ENCODE measurements at regions not wholly inside any gene's neighbourhood (a gene's known extent, or its start where the extent isn't known, plus 50 kb on each side); places are given as distances from the start of the nearest gene placed in this dataset.
A peak's percentile ranks its signal among the peaks of the same experiment; 100 is the strongest.
"Not testable (repeated sequence)": the region's sequence is repeated elsewhere in the genome, so short reads cannot be mapped to it uniquely, and the experiment has no call there.

GRCh38 chr3:72039677-72040076 lies 254.7 kb upstream of the PROK2 start:
- DNase-seq (ENCODE audit: low read depth) = no peak
- no peak overlapping the region for H3K4me3 ChIP-seq (ENCODE audit: low read depth, low read length)

- no peak overlapping the region for H3K4me3 ChIP-seq (ENCODE audit: low read depth, low read length)
- peak; percentile 68 for DNase-seq (ENCODE audit: low read depth)
Measured at GRCh38 chr3:72036899-72037298, 252.0 kb upstream of the PROK2 start.

GRCh38 chr3:72035606-72036005 lies 250.7 kb upstream of the PROK2 start:
- H3K4me3 ChIP-seq (ENCODE audit: low read depth, low read length) = no peak overlapping the region
- DNase-seq (ENCODE audit: low read depth) = no peak

- no peak overlapping the region for H3K4me3 ChIP-seq (ENCODE audit: low read depth, low read length)
- no peak for DNase-seq (ENCODE audit: low read depth)
Measured at GRCh38 chr3:72034986-72035385, 250.0 kb upstream of the PROK2 start.

GRCh38 chr3:72033666-72034428 lies 248.9 kb upstream of the PROK2 start:
- no peak for DNase-seq (ENCODE audit: low read depth)
- no peak overlapping the region for H3K4me3 ChIP-seq (ENCODE audit: low read depth, low read length)

- DNase-seq (ENCODE audit: low read depth) = no peak
- H3K4me3 ChIP-seq (ENCODE audit: low read depth, low read length) = no peak overlapping the region
Measured at GRCh38 chr3:72032441-72033135, 247.6 kb upstream of the PROK2 start.

GRCh38 chr3:72031581-72031980 lies 246.6 kb upstream of the PROK2 start:
- DNase-seq (ENCODE audit: low read depth) = no peak
- no peak overlapping the region for H3K4me3 ChIP-seq (ENCODE audit: low read depth, low read length)

- not testable (repeated sequence) for H3K4me3 ChIP-seq (ENCODE audit: low read depth, low read length); DNase-seq (ENCODE audit: low read depth)
Measured at GRCh38 chr3:72030296-72030695, 245.3 kb upstream of the PROK2 start.

- H3K4me3 ChIP-seq (ENCODE audit: low read depth, low read length); DNase-seq (ENCODE audit: low read depth): not testable (repeated sequence)
Measured at GRCh38 chr3:72028726-72029125, 243.8 kb upstream of the PROK2 start.

GRCh38 chr3:72028307-72028706 lies 243.4 kb upstream of the PROK2 start:
- H3K4me3 ChIP-seq (ENCODE audit: low read depth, low read length); DNase-seq (ENCODE audit: low read depth): not testable (repeated sequence)

GRCh38 chr3:72027728-72028127 lies 242.8 kb upstream of the PROK2 start:
- not testable (repeated sequence) for H3K4me3 ChIP-seq (ENCODE audit: low read depth, low read length); DNase-seq (ENCODE audit: low read depth)

GRCh38 chr3:72022027-72022426 lies 237.1 kb upstream of the PROK2 start:
- DNase-seq (ENCODE audit: low read depth) = no peak
- no peak overlapping the region for H3K4me3 ChIP-seq (ENCODE audit: low read depth, low read length)

GRCh38 chr3:72021531-72021930 lies 236.6 kb upstream of the PROK2 start:
- no peak overlapping the region for H3K4me3 ChIP-seq (ENCODE audit: low read depth, low read length)
- no peak for DNase-seq (ENCODE audit: low read depth)

- no peak for DNase-seq (ENCODE audit: low read depth)
- no peak overlapping the region for H3K4me3 ChIP-seq (ENCODE audit: low read depth, low read length)
Measured at GRCh38 chr3:72018343-72018984, 233.5 kb upstream of the PROK2 start.

GRCh38 chr3:72017935-72018334 lies 233.0 kb upstream of the PROK2 start:
- H3K4me3 ChIP-seq (ENCODE audit: low read depth, low read length) = no peak overlapping the region
- no peak for DNase-seq (ENCODE audit: low read depth)

- H3K4me3 ChIP-seq (ENCODE audit: low read depth, low read length) = no peak overlapping the region
- DNase-seq (ENCODE audit: low read depth) = no peak
Measured at GRCh38 chr3:72017311-72017710, 232.4 kb upstream of the PROK2 start.

GRCh38 chr3:72015463-72015862 lies 230.5 kb upstream of the PROK2 start:
- no peak overlapping the region for H3K4me3 ChIP-seq (ENCODE audit: low read depth, low read length)
- DNase-seq (ENCODE audit: low read depth) = no peak

- no peak for DNase-seq (ENCODE audit: low read depth)
- no peak overlapping the region for H3K4me3 ChIP-seq (ENCODE audit: low read depth, low read length)
Measured at GRCh38 chr3:72013084-72013483, 228.1 kb upstream of the PROK2 start.

GRCh38 chr3:72012363-72012762 lies 227.4 kb upstream of the PROK2 start:
- H3K4me3 ChIP-seq (ENCODE audit: low read depth, low read length) = no peak overlapping the region
- no peak for DNase-seq (ENCODE audit: low read depth)

GRCh38 chr3:72011485-72011884 lies 226.5 kb upstream of the PROK2 start:
- H3K4me3 ChIP-seq (ENCODE audit: low read depth, low read length) = no peak overlapping the region
- DNase-seq (ENCODE audit: low read depth) = peak; percentile 85
